ENCODE measurements at regions not wholly inside any gene's neighbourhood (a gene's known extent, or its start where the extent isn't known, plus 50 kb on each side); places are given as distances from the start of the nearest gene placed in this dataset.

GRCh38 chr22:48276994-48277867 lies 1514.8 kb downstream of the TBC1D22A start:
- TF ChIP-seq CTCF (conservative IDR thresholded peaks at IDR 0.05; ENCODE audit: low read depth in 2 of 2) (no peak), EZH2 (IDR thresholded peaks at IDR 0.05; ENCODE audit: low read depth, unreplicated experiment) (no peak), EZH2phosphoT487 (IDR thresholded peaks at IDR 0.05; ENCODE audit: unreplicated experiment) (no peak), REST (IDR thresholded peaks at IDR 0.05; ENCODE audit: unreplicated experiment) (no peak), POLR2AphosphoS5 (IDR thresholded peaks at IDR 0.05; ENCODE audit: low read depth) (no peak), ZNF114 (CRISPR knock-in tag; IDR thresholded peaks at IDR 0.05) (no peak), ZNF462 (CRISPR knock-in tag; IDR thresholded peaks at IDR 0.05) (no peak)

Data from GM23338 (cell line).